ENCODE measurements at regions not wholly inside any gene's neighbourhood (a gene's known extent, or its start where the extent isn't known, plus 50 kb on each side); places are given as distances from the start of the nearest gene placed in this dataset.

DNA sequence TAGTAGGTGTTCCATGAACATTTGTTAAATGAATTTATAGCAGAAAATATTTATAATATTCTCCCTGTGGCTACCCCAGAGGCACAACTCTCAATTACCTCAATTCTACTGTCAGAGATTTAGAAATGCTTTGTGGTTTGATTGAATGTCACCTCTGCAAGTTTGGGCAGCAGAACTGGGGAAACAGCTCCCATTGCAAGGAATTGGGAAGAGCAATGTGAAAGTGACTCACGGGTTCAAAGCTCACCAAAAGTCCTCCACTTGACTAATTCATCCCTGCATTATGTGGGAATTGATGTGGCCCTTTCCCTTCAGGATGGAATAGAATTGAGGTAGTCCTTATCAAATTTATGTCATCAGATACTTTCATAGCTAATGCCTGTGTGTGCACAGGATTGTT lies 562.7 kb downstream of the MFSD1 start:
- no peaks in the 10 kb centered on the region for H3K36me3 Mint-ChIP-seq
- TF ChIP-seq, protein P1, sequence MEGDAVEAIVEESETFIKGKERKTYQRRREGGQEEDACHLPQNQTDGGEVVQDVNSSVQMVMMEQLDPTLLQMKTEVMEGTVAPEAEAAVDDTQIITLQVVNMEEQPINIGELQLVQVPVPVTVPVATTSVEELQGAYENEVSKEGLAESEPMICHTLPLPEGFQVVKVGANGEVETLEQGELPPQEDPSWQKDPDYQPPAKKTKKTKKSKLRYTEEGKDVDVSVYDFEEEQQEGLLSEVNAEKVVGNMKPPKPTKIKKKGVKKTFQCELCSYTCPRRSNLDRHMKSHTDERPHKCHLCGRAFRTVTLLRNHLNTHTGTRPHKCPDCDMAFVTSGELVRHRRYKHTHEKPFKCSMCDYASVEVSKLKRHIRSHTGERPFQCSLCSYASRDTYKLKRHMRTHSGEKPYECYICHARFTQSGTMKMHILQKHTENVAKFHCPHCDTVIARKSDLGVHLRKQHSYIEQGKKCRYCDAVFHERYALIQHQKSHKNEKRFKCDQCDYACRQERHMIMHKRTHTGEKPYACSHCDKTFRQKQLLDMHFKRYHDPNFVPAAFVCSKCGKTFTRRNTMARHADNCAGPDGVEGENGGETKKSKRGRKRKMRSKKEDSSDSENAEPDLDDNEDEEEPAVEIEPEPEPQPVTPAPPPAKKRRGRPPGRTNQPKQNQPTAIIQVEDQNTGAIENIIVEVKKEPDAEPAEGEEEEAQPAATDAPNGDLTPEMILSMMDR (conservative IDR thresholded peaks at IDR 0.05), result no peak
- no peak for DNase-seq (ENCODE audit: extremely low spot score, unreplicated experiment)
- no peak overlapping the region for H3K4me3 Mint-ChIP-seq
- H3K27ac Mint-ChIP-seq, result no peak overlapping the region
- no peaks in the 10 kb centered on the region for H3K4me1 Mint-ChIP-seq (ENCODE audit: unreplicated experiment)
- no peaks in the 10 kb centered on the region for H3K27me3 Mint-ChIP-seq
- no peaks in the 10 kb centered on the region for H3K9me3 Mint-ChIP-seq

DNA sequence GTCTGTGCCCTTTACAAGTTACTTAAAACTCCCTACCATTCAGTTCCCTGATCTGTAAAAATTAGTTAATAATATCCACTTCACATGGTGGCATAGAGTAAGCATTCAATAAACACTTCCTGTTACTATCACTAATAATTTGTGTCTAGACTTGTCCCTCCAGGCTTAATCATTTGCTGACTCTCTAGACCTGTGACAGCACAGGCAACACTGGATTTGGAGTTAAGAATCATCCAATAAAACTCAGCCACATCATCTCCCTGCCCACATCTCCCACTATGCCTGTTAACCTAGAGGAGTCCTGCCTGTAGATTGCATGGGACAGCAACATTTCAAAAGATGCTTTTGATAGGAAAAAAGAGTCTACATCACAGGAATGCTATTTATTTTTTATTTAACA lies 564.6 kb downstream of the MFSD1 start:
- H3K4me3 Mint-ChIP-seq, result no peak overlapping the region
- DNase-seq (ENCODE audit: extremely low spot score, unreplicated experiment), result no peak
- no peaks in the 10 kb centered on the region for H3K36me3 Mint-ChIP-seq
- no peaks in the 10 kb centered on the region for H3K9me3 Mint-ChIP-seq
- H3K4me1 Mint-ChIP-seq (ENCODE audit: unreplicated experiment), result no peaks in the 10 kb centered on the region
- H3K27me3 Mint-ChIP-seq, result peaks cover 3% of the 10 kb centered on the region
- TF ChIP-seq, protein P1 (conservative IDR thresholded peaks at IDR 0.05), result no peak
- no peak overlapping the region for H3K27ac Mint-ChIP-seq

- Mint-ChIP-seq H3K4me1 (ENCODE audit: unreplicated experiment) (no peaks in the 10 kb centered on the region), H3K4me3 (no peak overlapping the region), H3K27ac (no peak overlapping the region), H3K9me3 (no peaks in the 10 kb centered on the region), H3K36me3 (no peaks in the 10 kb centered on the region), H3K27me3 (peaks cover 3% of the 10 kb centered on the region)
- TF ChIP-seq, protein P1 (conservative IDR thresholded peaks at IDR 0.05), result no peak
- DNase-seq (ENCODE audit: extremely low spot score, unreplicated experiment), result no peak
These were observed 570.1 kb downstream of the MFSD1 start for GRCh38 chr3:159371961-159372360.

GRCh38 chr3:159378396-159379194 lies 576.7 kb downstream of the MFSD1 start:
- no peak overlapping the region for H3K4me3 Mint-ChIP-seq
- H3K27me3 Mint-ChIP-seq, result no peaks in the 10 kb centered on the region
- H3K4me1 Mint-ChIP-seq (ENCODE audit: unreplicated experiment), result no peaks in the 10 kb centered on the region
- TF ChIP-seq, protein P1 (conservative IDR thresholded peaks at IDR 0.05), result no peak
- H3K27ac Mint-ChIP-seq, result no peak overlapping the region
- no peaks in the 10 kb centered on the region for H3K9me3 Mint-ChIP-seq
- DNase-seq (ENCODE audit: extremely low spot score, unreplicated experiment), result no peak
- no peaks in the 10 kb centered on the region for H3K36me3 Mint-ChIP-seq

DNA sequence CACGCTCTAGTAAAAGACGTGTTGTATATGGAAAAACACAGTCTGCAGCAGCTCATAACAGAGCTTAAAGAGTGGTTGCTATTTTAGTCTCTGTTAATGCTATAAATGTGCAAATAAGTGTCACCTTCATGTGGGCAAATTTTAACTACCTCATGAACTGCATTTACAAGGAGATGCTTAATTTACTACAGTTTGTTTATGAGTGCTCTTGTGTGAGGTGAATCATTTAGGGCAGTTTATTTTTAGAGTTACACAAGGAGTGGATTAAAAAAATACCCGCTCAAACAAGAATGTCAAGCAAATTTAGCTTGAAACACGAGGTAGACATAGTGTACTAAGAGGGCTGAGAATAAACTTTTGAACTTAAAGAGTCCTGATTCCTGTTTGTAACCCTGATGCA lies 579.0 kb downstream of the MFSD1 start:
- no peaks in the 10 kb centered on the region for H3K4me1 Mint-ChIP-seq (ENCODE audit: unreplicated experiment)
- no peak overlapping the region for H3K4me3 Mint-ChIP-seq
- H3K9me3 Mint-ChIP-seq, result no peaks in the 10 kb centered on the region
- H3K27ac Mint-ChIP-seq, result no peak overlapping the region
- no peaks in the 10 kb centered on the region for H3K36me3 Mint-ChIP-seq
- TF ChIP-seq, protein P1 (conservative IDR thresholded peaks at IDR 0.05), result no peak
- H3K27me3 Mint-ChIP-seq, result no peaks in the 10 kb centered on the region
- no peak for DNase-seq (ENCODE audit: extremely low spot score, unreplicated experiment)
